NCI-H2227 (cell line): ENCODE measurements at regions not wholly inside any gene's neighbourhood (a gene's known extent, or its start where the extent isn't known, plus 50 kb on each side); places are given as distances from the start of the nearest gene placed in this dataset.
"Not testable (repeated sequence)": the region's sequence is repeated elsewhere in the genome, so short reads cannot be mapped to it uniquely, and the experiment has no call there.

ENCODE experiments used
- DNase-seq: peaks from one replicate; lab custom pipeline; 2025; ENCODE audit not compliant: unreplicated experiment; lab: John Stamatoyannopoulos, UW

DNA sequence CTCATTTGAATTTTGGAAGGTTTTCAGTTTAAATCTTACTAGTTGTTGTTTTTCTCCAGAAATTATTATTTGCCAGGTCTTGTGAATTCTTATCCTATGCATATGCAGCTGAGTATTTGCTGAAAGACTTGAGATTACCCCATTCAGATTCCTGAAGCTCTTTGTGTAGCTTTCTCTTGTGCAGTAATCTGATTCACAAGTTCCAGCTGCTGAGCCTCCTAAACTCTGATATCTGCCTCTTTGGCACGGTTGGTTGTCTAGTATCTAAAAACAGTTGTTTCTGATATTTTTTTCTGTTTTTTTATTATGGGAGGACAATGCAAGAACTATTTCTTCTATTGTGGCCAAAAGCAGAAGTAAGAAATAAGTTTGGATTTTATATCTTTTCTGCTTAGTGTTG is 863.9 kb upstream of the MANEA start:
- DNase-seq, result no peak

DNA sequence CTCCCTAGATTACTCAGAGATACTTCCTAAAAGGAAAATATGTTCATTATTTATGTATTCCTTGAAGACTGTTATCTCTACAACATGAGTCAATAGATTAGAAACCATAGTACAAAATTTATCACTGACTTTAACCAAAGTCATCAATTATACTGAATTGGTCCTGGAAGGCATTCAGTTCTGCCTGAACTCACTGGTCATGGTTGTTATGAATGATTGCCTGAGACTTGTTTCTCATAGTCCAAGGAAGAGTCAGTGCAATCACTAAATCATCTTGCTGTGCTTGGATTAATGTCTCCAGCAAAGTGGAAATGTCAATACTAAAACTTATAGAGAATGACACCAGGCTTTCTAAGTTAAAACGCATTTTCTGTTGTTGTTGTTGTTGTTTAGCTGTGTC is 878.6 kb upstream of the MANEA start:
- no peak for DNase-seq

GRCh38 chr6:94687255-94687654 is 890.1 kb upstream of the MANEA start:
- not testable (repeated sequence) for DNase-seq

- no peak for DNase-seq
Measured at GRCh38 chr6:94683409-94683808, 893.9 kb upstream of the MANEA start.

DNA sequence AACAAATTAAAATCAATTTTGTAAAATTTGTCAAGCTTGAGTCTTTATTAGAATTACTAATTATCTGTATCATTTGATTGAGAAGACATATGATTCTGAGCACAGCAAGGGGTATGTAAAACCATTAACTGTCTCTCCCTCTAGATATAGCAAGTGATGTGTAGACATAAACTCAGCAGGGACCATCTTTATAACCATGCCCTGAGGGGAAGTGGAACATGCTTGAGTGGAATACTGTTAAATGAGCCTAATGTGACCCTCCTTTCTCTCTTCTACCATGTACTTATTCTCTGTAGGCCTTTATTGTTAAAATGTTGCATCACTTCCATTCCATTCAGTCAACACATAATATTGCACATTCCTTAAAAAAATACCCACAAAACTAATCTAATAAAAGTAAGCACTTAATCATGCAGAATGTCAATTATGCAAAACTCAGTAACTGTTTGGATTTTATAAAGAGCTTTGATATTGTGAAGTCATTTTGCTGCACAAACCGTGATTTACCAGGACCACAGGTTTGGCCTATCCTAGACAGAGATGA is 896.6 kb upstream of the MANEA start:
- no peak for DNase-seq

GRCh38 chr6:94673251-94673650 is 904.1 kb upstream of the MANEA start:
- no peak for DNase-seq

DNA sequence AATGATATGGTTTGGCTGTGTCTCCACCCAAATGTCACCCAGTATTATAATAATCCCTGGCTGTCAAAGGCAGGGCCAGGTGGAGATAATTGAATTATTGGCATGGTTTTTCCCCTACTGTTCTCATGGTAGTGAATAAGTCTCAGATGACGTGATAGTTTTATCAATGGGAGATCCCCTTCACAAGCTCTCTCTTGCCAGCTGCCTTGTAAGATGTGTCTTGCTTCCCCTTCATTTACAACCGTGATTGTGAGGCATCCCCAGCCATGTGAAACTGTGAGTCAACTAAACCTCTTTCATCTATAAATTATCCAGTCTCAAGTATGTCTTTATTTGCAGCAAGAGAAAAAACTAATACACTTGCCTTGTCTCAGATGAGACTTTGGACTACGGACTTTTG is 907.3 kb upstream of the MANEA start:
- DNase-seq, result no peak

GRCh38 chr6:94668876-94669275 is 908.5 kb upstream of the MANEA start:
- DNase-seq, result no peak

DNA sequence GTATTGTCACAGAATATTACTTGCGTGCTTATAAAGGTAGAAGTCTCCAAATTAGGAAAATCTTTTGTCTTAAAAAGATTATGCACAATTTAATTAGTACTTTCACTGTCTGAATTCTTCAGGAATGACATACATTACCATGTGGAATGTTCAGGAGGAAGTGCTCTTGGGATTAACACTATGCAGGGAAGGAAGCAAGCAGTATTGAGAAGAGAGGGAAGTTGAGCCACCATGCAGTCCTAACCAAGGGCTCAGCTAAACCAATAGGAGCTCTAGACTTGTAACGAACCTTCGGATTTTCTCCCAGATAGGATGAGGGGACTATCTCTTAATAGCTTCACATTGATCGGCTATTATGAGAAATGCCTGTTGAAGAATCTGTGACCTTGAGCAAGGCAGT is 918.4 kb upstream of the MANEA start:
- no peak for DNase-seq

GRCh38 chr6:94651239-94651638 is 926.1 kb upstream of the MANEA start:
- DNase-seq, result no peak

DNA sequence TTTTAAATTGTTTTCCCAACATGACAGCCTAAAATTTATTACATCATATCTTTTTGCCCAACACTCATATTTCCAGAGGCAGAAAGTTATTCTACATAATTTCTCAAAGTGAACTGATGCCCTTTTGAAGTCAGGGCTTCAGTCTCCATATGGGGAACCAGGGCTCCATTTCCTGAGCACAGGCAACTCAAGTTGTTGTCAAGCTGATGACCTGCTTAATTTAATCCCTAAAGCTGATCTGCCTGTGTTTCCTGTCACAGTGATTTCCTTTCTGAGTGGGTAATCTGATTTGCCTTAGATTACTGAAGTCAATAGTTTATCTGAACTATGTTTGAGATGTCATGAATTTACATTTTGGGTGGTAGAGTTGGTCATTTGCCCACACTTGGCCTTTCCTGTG is 932.1 kb upstream of the MANEA start:
- no peak for DNase-seq

- DNase-seq, result no peak
Measured at GRCh38 chr6:94639564-94639963, 937.8 kb upstream of the MANEA start.

GRCh38 chr6:94636780-94637385 is 940.5 kb upstream of the MANEA start:
- peak; percentile 50 for DNase-seq

DNA sequence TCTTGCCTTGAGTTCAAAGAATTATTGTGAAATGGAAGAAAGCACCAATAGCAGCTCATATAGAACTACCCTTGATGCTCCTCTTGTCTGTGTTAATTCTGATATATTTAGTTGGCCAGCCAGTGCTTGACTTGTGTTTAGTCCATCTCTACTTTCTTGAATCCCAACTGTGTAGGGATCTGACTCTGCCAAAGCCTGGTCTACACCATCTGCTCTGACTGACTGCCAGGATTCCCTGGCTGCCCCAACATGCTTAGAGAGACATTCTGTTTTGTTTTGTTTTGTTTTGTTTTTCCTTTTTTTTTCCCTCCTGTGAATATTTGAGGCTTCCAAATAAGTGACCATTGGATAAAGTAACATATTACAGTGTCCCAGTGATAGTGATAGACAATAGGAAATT is 953.7 kb upstream of the MANEA start:
- DNase-seq, result no peak

DNA sequence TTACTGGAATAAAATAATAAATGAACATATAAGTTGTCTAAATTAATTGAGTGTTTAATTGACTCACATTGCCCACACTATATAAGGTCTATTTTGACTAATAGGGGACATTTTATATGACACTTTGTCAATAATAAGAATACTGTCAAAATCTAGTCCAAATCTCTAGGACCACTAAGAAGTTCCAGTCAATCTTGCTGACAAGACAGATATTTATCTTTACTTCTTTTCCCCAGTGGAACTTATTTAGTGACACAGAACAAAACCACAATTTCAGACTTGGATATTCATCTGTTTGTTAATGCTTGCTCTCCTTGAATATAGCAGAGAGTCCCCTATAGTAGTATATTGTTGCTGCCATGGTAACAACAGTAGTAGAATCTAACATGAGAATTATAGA is 954.6 kb upstream of the MANEA start:
- DNase-seq, result no peak

DNA sequence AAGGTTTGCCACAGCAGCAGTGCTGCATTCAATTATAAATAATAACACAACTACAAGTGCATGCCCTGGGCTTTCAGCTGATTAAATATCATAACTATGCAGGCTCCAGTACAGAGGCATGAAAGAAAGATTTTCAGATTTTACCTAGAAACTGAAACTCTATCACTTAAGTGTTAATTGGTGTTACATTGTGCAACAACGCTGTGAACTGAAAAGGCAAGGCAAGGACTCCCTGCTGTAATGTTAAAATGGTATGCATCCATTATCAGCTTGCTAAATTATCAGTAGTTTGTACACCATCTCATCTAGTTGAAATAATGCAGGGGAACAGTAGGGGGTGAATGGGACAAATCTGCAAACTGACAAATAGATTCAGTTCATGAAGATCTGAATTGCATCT is 976.7 kb upstream of the MANEA start:
- no peak for DNase-seq

GRCh38 chr6:94597487-94597886 is 979.8 kb upstream of the MANEA start:
- DNase-seq, result no peak

DNA sequence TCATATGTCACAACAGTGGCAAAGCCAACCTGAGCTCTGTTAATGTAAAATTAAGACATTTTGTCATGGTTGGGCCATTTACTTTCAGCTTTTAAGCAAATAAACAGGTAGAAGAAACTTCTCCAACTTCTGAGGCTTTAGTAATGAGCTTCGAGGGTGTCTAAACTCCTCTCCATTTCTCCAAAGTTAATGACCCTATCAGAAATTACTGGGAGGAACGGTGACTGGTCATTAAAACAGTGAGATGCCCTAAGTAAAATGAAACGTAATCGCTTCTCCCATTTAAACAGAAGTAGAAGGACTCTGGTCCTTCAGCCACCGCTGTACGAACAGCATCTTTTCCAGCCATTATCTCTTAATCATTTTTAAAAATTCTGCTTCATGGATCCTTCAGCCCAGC is 986.9 kb upstream of the MANEA start:
- DNase-seq, result no peak

GRCh38 chr6:94588301-94588700 is 989.0 kb upstream of the MANEA start:
- no peak for DNase-seq

DNA sequence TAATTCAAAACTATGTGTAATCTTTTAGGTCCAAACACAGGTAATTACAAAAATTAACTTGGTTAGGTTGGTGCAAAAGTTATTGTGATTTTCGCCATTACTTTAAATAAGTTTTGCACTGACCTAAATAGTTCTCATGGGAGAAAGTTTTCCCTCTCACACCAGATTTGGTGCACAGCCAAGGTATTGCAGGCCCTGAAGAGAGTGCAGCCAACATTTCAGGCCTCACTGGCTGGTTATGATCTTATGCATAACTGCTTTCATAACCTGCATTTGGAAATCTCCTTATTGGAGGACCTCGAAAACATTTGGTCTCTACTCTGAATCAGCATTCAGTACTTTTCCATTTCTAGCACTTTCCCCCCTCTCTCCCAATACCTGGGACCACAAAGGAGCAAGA is 993.1 kb upstream of the MANEA start:
- DNase-seq, result no peak

- DNase-seq, result no peak
Measured at GRCh38 chr6:94570581-94570980, 1006.8 kb upstream of the MANEA start.

DNA sequence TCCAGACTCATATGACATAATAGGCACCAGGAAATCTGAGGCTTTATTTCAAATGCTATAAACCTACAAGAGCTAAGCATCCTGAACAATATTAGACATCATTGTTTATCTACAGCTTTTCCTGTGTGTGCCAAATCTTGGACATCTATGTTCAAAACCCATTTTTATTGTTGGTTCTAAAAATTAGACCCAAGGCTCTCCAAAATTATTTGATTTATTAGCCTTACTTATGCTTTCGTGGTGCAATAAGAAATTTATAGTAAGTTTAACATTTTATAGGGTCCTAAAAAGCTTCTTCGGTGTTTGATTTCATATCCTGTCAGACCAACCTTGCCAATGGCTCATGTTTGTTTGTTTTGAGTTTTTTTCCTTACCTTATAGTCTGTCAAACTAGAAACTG is 1014.5 kb upstream of the MANEA start:
- DNase-seq, result no peak

GRCh38 chr6:94559829-94560537 is 1017.4 kb upstream of the MANEA start:
- DNase-seq, result no peak
